Caco-2 (cell line): ENCODE measurements at regions not wholly inside any gene's neighbourhood (a gene's known extent, or its start where the extent isn't known, plus 50 kb on each side); places are given as distances from the start of the nearest gene placed in this dataset.
"Not testable (repeated sequence)": the region's sequence is repeated elsewhere in the genome, so short reads cannot be mapped to it uniquely, and the experiment has no call there.

Experiments
- BruUV-seq: library from RNA; stranded (reverse); fragments of 400-500 nt; replicated peaks from 2 replicates; lab custom pipeline; 2021; lab: Mats Ljungman, UMichigan
- CTCF ChIA-PET: fragments of 300-600 bp; sonication (Branson Sonifier 250); formaldehyde crosslinking; loops from one replicate; lab custom pipeline; 2022; ENCODE audit warnings: antibody characterized with exemption; lab: Charles Lee
- POLR2A ChIA-PET: fragments of 300-600 bp; sonication (Branson Sonifier 250); formaldehyde crosslinking; loops from one replicate; lab custom pipeline; 2022; ENCODE audit warnings: antibody characterized with exemption; lab: Charles Lee
- DNase-seq, 2 experiments: peaks; one replicate each; pipeline versions ENCODE4 v3.0.0 to v3.0.0-alpha.2; 2020 to 2022
- H3K27me3 ChIP-seq: replicated peaks from 2 replicates; pipeline ENCODE4 v1.6.0; 2011; ENCODE audit warnings: low read length; ENCODE audit not compliant: control insufficient read depth, insufficient read depth
- H3K36me3 ChIP-seq: 2 replicates; pipeline ENCODE4 v1.5.1; 2011; ENCODE audit warnings: low read length; ENCODE audit not compliant: control insufficient read depth, insufficient read depth
- H3K4me1 ChIP-seq: fragments of 250-450 bp; sonication (Bioruptor Pico); 2 replicates; pipeline ENCODE4 v1.5.1; 2020; ENCODE audit warnings: mild to moderate bottlenecking
- H3K4me3 ChIP-seq: 2 replicates; pipeline ENCODE4 v1.5.1; 2011; ENCODE audit warnings: low read depth, mild to moderate bottlenecking, control low read depth, low read length
- H3K9me3 ChIP-seq: fragments of 250-450 bp; sonication (Bioruptor Pico); 2 replicates; pipeline ENCODE4 v1.5.1; 2020; ENCODE audit warnings: mild to moderate bottlenecking, moderate library complexity
- H3K27ac Mint-ChIP-seq: one replicate; pipeline ENCODE4 v1.8.0; 2022; ENCODE audit warnings: mixed read lengths; ENCODE audit not compliant: unreplicated experiment
- H3K27me3 Mint-ChIP-seq: one replicate; pipeline ENCODE4 v1.8.0; 2022; ENCODE audit warnings: mixed read lengths; ENCODE audit not compliant: insufficient read depth, unreplicated experiment
- H3K36me3 Mint-ChIP-seq: one replicate; pipeline ENCODE4 v1.8.0; 2022; ENCODE audit warnings: mild to moderate bottlenecking, mixed read lengths; ENCODE audit not compliant: insufficient read depth, unreplicated experiment
- H3K4me1 Mint-ChIP-seq: one replicate; pipeline ENCODE4 v1.8.0; 2022; ENCODE audit warnings: low read depth, mixed read lengths; ENCODE audit not compliant: unreplicated experiment
- H3K4me3 Mint-ChIP-seq: one replicate; pipeline ENCODE4 v1.8.0; 2022; ENCODE audit warnings: mild to moderate bottlenecking, moderate library complexity, mixed read lengths; ENCODE audit not compliant: unreplicated experiment
- H3K9me3 Mint-ChIP-seq: one replicate; pipeline ENCODE4 v1.8.0; 2022; ENCODE audit warnings: mixed read lengths; ENCODE audit not compliant: unreplicated experiment
- CTCF ChIP-seq, 2 experiments: fragments of 200-600 bp in 1 of 2; IDR thresholded peaks; 1 replicate in 1 of 2; 2 replicates in 1 of 2; pipeline versions ENCODE4 v1.5.1 to v1.8.0; 2011 to 2022; ENCODE audit warnings: antibody characterized with exemption in 1 of 2, control low read depth in 1 of 2, inconsistent platforms in 1 of 2, low read depth in 1 of 2, low read length in 1 of 2, mild to moderate bottlenecking in 1 of 2, moderate library complexity in 1 of 2; ENCODE audit not compliant: insufficient read depth in 1 of 2, severe bottlenecking in 1 of 2, unreplicated experiment in 1 of 2
- intact Hi-C: fragments of 100-400 bp; cut with micrococcal nuclease; formaldehyde crosslinking; loops from one replicate; pipeline ENCODE4 v1.10.0; 2022; ENCODE audit not compliant: unreplicated experiment

GRCh38 chr1:78203410-78203982 lies 157.7 kb downstream of the GIPC2 start:
- BruUV-seq, H3K4me3 Mint-ChIP-seq, DNase-seq, POLR2A ChIA-PET, H3K36me3 ChIP-seq, H3K9me3 ChIP-seq, H3K36me3 Mint-ChIP-seq, CTCF ChIA-PET, H3K9me3 Mint-ChIP-seq, H3K4me1 ChIP-seq, H3K27ac Mint-ChIP-seq, intact Hi-C loops, H3K27me3 ChIP-seq, H3K27me3 Mint-ChIP-seq, H3K4me3 ChIP-seq: not testable (repeated sequence)
- H3K4me1 Mint-ChIP-seq, result peaks cover 13% of the 10 kb centered on the region

- CTCF ChIA-PET, result no interaction called here
Observed at GRCh38 chr1:78210175-78210574, 164.4 kb downstream of the GIPC2 start.

GRCh38 chr1:78211483-78212092 lies 165.8 kb downstream of the GIPC2 start:
- no peaks in the 10 kb centered on the region for H3K4me1 ChIP-seq
- POLR2A ChIA-PET, result no interaction called here
- no peaks in the 10 kb centered on the region for H3K27me3 Mint-ChIP-seq
- no peaks in the 10 kb centered on the region for H3K36me3 Mint-ChIP-seq
- no peaks in the 10 kb centered on the region for H3K9me3 ChIP-seq
- H3K9me3 Mint-ChIP-seq, result peaks cover 21% of the 10 kb centered on the region
- intact Hi-C loops, result no loop called here
- CTCF ChIA-PET, result no interaction called here
- H3K4me3 Mint-ChIP-seq, result no peak overlapping the region
- H3K36me3 ChIP-seq, result no peaks in the 10 kb centered on the region
- TF ChIP-seq CTCF (IDR thresholded peaks at IDR 0.05; ENCODE audit: insufficient read depth in 1 of 2, low read depth in 1 of 2, low read length in 1 of 2, severe bottlenecking in 1 of 2, unreplicated experiment in 1 of 2), result no peak
- H3K27ac Mint-ChIP-seq, result no peak overlapping the region
- BruUV-seq, result no TSS peak
- no peak overlapping the region for H3K4me3 ChIP-seq
- DNase-seq, result no peak
- H3K27me3 ChIP-seq, result no peaks in the 10 kb centered on the region
- H3K4me1 Mint-ChIP-seq, result peaks cover 12% of the 10 kb centered on the region

More at GRCh38 chr1:78210175-78210574, 164.4 kb downstream of the GIPC2 start:
- Mint-ChIP-seq H3K27me3 (no peaks in the 10 kb centered on the region), H3K4me3 (no peak overlapping the region), H3K9me3 (peaks cover 21% of the 10 kb centered on the region), H3K4me1 (peaks cover 9% of the 10 kb centered on the region), H3K27ac (no peak overlapping the region), H3K36me3 (no peaks in the 10 kb centered on the region)
- Histone ChIP-seq H3K36me3 (no peaks in the 10 kb centered on the region), H3K4me1 (no peaks in the 10 kb centered on the region), H3K9me3 (no peaks in the 10 kb centered on the region), H3K4me3 (no peak overlapping the region), H3K27me3 (no peaks in the 10 kb centered on the region)
- TF ChIP-seq CTCF (IDR thresholded peaks at IDR 0.05; ENCODE audit: insufficient read depth in 1 of 2, low read depth in 1 of 2, low read length in 1 of 2, severe bottlenecking in 1 of 2, unreplicated experiment in 1 of 2), result no peak
- intact Hi-C loops, result no loop called here
- no peak for DNase-seq
- POLR2A ChIA-PET, result no interaction called here
- no TSS peak for BruUV-seq
